Lower leg skin (tissue), 3 donors: ENCODE measurements at regions not wholly inside any gene's neighbourhood (a gene's known extent, or its start where the extent isn't known, plus 50 kb on each side); places are given as distances from the start of the nearest gene placed in this dataset.

Experiments
- POLR2A ChIP-seq, 2 donors: fragments of 450-650 bp; IDR thresholded peaks; one replicate each; pipeline ENCODE4 v1.6.1; 2016 to 2017; ENCODE audit warnings: antibody characterized with exemption in 2 of 2, mild to moderate bottlenecking in 1 of 2, moderate library complexity in 1 of 2
- TF ChIP-seq, protein P1 (sequence below), 3 donors: fragments of 450-650 bp; IDR thresholded peaks; one replicate each; pipeline ENCODE4 v1.5.1; 2016; ENCODE audit warnings: antibody characterized with exemption in 3 of 3, mild to moderate bottlenecking in 3 of 3, moderate library complexity in 2 of 3

DNA sequence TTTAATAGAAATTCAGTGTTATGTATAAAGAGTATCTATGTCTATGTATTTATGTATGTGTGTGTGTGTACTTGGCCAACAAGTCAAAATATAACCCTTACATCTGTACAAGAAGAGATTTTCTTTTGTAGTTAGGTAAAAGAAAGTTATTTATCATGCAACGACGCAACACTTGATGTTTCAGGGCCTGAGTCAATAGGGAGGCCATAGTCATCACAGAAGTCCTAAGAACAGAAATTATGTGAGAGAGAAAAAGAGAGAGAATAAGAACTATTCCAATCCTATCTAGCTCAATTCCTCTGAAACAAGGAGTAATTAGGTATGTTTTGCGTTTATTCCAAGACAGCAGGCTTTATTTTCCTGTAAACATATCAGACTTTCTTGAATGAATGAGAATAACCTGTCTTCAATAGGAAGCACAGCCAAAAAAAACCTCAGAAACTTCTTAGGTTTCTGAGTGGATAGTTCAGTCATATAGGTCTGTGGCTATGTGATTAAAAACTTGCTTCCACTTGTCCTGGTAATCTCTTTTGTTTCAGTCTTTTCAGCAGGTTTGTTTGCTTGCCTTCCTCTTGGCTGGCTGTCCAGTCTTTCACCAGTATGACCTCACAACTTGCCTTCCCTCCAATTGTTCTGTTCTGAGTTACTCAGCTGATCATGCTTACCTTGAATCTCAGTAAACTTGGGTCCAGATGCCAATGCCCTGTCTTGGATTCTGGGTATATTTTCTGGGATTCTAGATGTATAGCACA is 382.4 kb upstream of the GBE1 start:
- TF ChIP-seq, protein P1, sequence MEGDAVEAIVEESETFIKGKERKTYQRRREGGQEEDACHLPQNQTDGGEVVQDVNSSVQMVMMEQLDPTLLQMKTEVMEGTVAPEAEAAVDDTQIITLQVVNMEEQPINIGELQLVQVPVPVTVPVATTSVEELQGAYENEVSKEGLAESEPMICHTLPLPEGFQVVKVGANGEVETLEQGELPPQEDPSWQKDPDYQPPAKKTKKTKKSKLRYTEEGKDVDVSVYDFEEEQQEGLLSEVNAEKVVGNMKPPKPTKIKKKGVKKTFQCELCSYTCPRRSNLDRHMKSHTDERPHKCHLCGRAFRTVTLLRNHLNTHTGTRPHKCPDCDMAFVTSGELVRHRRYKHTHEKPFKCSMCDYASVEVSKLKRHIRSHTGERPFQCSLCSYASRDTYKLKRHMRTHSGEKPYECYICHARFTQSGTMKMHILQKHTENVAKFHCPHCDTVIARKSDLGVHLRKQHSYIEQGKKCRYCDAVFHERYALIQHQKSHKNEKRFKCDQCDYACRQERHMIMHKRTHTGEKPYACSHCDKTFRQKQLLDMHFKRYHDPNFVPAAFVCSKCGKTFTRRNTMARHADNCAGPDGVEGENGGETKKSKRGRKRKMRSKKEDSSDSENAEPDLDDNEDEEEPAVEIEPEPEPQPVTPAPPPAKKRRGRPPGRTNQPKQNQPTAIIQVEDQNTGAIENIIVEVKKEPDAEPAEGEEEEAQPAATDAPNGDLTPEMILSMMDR (IDR thresholded peaks at IDR 0.05) = no peak
- TF ChIP-seq POLR2A (IDR thresholded peaks at IDR 0.05) = no peak
